IMR-90 (cell line): ENCODE measurements at regions not wholly inside any gene's neighbourhood (a gene's known extent, or its start where the extent isn't known, plus 50 kb on each side); places are given as distances from the start of the nearest gene placed in this dataset.

ENCODE experiments used
- CEBPB ChIP-seq: IDR thresholded peaks from 2 replicates; pipeline ENCODE4 v1.6.1; 2012; ENCODE audit warnings: low read depth, low read length, improper control_type of control experiment
- CHD1 ChIP-seq: IDR thresholded peaks from 2 replicates; pipeline ENCODE4 v1.6.1; 2012; ENCODE audit warnings: low read depth, low read length, improper control_type of control experiment
- POLR2A ChIP-seq: IDR thresholded peaks from 2 replicates; pipeline ENCODE4 v1.6.1; 2012; ENCODE audit warnings: mild to moderate bottlenecking, low read depth, low read length
- RCOR1 ChIP-seq: IDR thresholded peaks from 2 replicates; pipeline ENCODE4 v1.6.1; 2012; ENCODE audit warnings: mild to moderate bottlenecking, low read length, improper control_type of control experiment; ENCODE audit not compliant: insufficient replicate concordance
- SMC3 ChIP-seq: fragments of 150-350 bp; IDR thresholded peaks from 2 replicates; pipeline ENCODE4 v1.6.1; 2016; ENCODE audit warnings: low read depth, mild to moderate bottlenecking, antibody characterized with exemption, low read length, moderate library complexity
- TF ChIP-seq, protein P1 (sequence below): conservative IDR thresholded peaks from 2 replicates; pipeline ENCODE4 v1.5.1; 2012; ENCODE audit warnings: mild to moderate bottlenecking, low read depth, low read length, improper control_type of control experiment
- TF ChIP-seq, protein P2 (sequence below): fragments of 150-350 bp; IDR thresholded peaks from 2 replicates; pipeline ENCODE4 v1.6.1; 2017; ENCODE audit warnings: mild to moderate bottlenecking, antibody characterized with exemption, low read length, low read depth

DNA sequence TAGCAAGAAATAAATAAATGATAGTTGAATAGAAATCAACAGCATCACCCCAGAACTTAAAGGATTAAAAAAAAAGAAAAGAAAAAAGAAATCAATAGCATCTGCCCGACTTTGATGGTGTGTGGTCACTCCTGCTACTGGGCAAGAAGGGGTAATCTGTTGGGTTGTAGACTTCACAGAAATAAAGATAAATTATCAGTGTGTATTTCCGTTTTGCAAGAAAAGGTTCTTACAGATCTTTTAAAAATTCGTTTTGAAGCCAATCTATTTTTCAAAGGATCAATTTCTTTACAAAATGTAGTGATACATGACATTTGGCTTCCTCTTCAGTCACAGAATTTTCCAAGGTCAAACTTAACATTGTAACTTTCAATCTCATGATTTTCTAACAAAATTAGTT, 448.9 kb upstream of the FAR2 start:
- TF ChIP-seq, protein P1, sequence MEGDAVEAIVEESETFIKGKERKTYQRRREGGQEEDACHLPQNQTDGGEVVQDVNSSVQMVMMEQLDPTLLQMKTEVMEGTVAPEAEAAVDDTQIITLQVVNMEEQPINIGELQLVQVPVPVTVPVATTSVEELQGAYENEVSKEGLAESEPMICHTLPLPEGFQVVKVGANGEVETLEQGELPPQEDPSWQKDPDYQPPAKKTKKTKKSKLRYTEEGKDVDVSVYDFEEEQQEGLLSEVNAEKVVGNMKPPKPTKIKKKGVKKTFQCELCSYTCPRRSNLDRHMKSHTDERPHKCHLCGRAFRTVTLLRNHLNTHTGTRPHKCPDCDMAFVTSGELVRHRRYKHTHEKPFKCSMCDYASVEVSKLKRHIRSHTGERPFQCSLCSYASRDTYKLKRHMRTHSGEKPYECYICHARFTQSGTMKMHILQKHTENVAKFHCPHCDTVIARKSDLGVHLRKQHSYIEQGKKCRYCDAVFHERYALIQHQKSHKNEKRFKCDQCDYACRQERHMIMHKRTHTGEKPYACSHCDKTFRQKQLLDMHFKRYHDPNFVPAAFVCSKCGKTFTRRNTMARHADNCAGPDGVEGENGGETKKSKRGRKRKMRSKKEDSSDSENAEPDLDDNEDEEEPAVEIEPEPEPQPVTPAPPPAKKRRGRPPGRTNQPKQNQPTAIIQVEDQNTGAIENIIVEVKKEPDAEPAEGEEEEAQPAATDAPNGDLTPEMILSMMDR, result no peak
- TF ChIP-seq POLR2A (no peak), SMC3 (no peak), CEBPB (no peak), RCOR1 (no peak), CHD1 (no peak)
- TF ChIP-seq, protein P2, sequence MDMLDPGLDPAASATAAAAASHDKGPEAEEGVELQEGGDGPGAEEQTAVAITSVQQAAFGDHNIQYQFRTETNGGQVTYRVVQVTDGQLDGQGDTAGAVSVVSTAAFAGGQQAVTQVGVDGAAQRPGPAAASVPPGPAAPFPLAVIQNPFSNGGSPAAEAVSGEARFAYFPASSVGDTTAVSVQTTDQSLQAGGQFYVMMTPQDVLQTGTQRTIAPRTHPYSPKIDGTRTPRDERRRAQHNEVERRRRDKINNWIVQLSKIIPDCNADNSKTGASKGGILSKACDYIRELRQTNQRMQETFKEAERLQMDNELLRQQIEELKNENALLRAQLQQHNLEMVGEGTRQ, result no peak
